NOMO-1 treated with dmso at 0.1 percent for 144 hours (cell line): ENCODE measurements at regions not wholly inside any gene's neighbourhood (a gene's known extent, or its start where the extent isn't known, plus 50 kb on each side); places are given as distances from the start of the nearest gene placed in this dataset.
A peak's percentile ranks its signal among the peaks of the same experiment; 100 is the strongest.
"Not testable (repeated sequence)": the region's sequence is repeated elsewhere in the genome, so short reads cannot be mapped to it uniquely, and the experiment has no call there.

Experiments
- DNase-seq: peaks from one replicate; lab custom pipeline; 2025; ENCODE audit not compliant: unreplicated experiment; lab: John Stamatoyannopoulos, UW

GRCh38 chr3:197459571-197459970 lies 96.2 kb downstream of the BDH1 start:
- not testable (repeated sequence) for DNase-seq

- no peak for DNase-seq
Measured at GRCh38 chr3:197458906-197459470, 96.8 kb downstream of the BDH1 start.

- DNase-seq: no peak
Measured at GRCh38 chr3:197458179-197458707, 97.5 kb downstream of the BDH1 start.

- no peak for DNase-seq
Measured at GRCh38 chr3:197456261-197457091, 99.3 kb downstream of the BDH1 start.

GRCh38 chr3:197454841-197455240 lies 100.9 kb downstream of the BDH1 start:
- DNase-seq: not testable (repeated sequence)

GRCh38 chr3:197454014-197454413 lies 101.8 kb downstream of the BDH1 start:
- no peak for DNase-seq

GRCh38 chr3:197450810-197451209 lies 105.0 kb downstream of the BDH1 start:
- DNase-seq: no peak

GRCh38 chr3:197450308-197450707 lies 105.5 kb downstream of the BDH1 start:
- DNase-seq: no peak

GRCh38 chr3:197449181-197449580 lies 106.6 kb downstream of the BDH1 start:
- DNase-seq: not testable (repeated sequence)

- DNase-seq: peak; percentile 27
Measured at GRCh38 chr3:197447781-197448180, 108.0 kb downstream of the BDH1 start.

- no peak for DNase-seq
Measured at GRCh38 chr3:197447057-197447456, 108.7 kb downstream of the BDH1 start.

GRCh38 chr3:197446700-197447056 lies 109.1 kb downstream of the BDH1 start:
- DNase-seq: no peak

GRCh38 chr3:197445896-197446699 lies 109.7 kb downstream of the BDH1 start:
- DNase-seq: no peak

GRCh38 chr3:197444793-197445379 lies 110.9 kb downstream of the BDH1 start:
- DNase-seq: no peak

GRCh38 chr3:197443506-197443905 lies 112.3 kb downstream of the BDH1 start:
- no peak for DNase-seq

GRCh38 chr3:197440717-197441303 lies 115.0 kb downstream of the BDH1 start:
- DNase-seq: no peak

GRCh38 chr3:197438906-197439305 lies 116.9 kb downstream of the BDH1 start:
- no peak for DNase-seq

- DNase-seq: no peak
Measured at GRCh38 chr3:197435426-197435825, 120.3 kb downstream of the BDH1 start.

GRCh38 chr3:197434830-197435229 lies 120.9 kb downstream of the BDH1 start:
- DNase-seq: no peak

- no peak for DNase-seq
Measured at GRCh38 chr3:197432384-197433127, 123.2 kb downstream of the BDH1 start.
